K562 (cell line): ENCODE measurements at regions not wholly inside any gene's neighbourhood (a gene's known extent, or its start where the extent isn't known, plus 50 kb on each side); places are given as distances from the start of the nearest gene placed in this dataset.

ENCODE experiments used
- ARID1B ChIP-seq: fragments of 450-650 bp; IDR thresholded peaks from 2 replicates; pipeline ENCODE4 v1.6.1; 2016; ENCODE audit warnings: antibody characterized with exemption, mild to moderate bottlenecking, inconsistent platforms
- BCOR ChIP-seq: fragments of 450-650 bp; IDR thresholded peaks from 2 replicates; pipeline ENCODE4 v1.6.1; 2016
- SMAD4 ChIP-seq: fragments of 250-450 bp; sonication (Bioruptor Pico); conservative IDR thresholded peaks from 2 replicates; pipeline ENCODE4 v1.8.0; 2021; ENCODE audit warnings: inconsistent platforms, mild to moderate bottlenecking, moderate library complexity
- ZBTB17 ChIP-seq: fragments of 450-650 bp; formaldehyde crosslinking; IDR thresholded peaks from 2 replicates; pipeline ENCODE4 v1.4.0; 2020; ENCODE audit warnings: mild to moderate bottlenecking
- ZFP36 ChIP-seq: fragments of 150-350 bp; IDR thresholded peaks from 2 replicates; pipeline ENCODE4 v1.6.1; 2018; ENCODE audit warnings: low read length, low read depth; ENCODE audit not compliant: partially characterized antibody
- ZNF197 ChIP-seq: fragments of 200-800 bp; sonication (Bioruptor generic); IDR thresholded peaks from 2 replicates; pipeline ENCODE4 v1.6.1; 2016; ENCODE audit warnings: low read depth, missing genetic modification characterization, missing compliant biosample characterization
- ZNF3 ChIP-seq: fragments of 250-450 bp; sonication (Bioruptor Pico); IDR thresholded peaks from 2 replicates; pipeline ENCODE4 v1.5.0; 2021; ENCODE audit warnings: mild to moderate bottlenecking, moderate library complexity
- ZNF76 ChIP-seq: fragments of 250-450 bp; sonication (Bioruptor Pico); IDR thresholded peaks from 2 replicates; pipeline ENCODE4 v1.4.0; 2020; ENCODE audit warnings: mild to moderate bottlenecking, moderate library complexity, borderline replicate concordance
- ZSCAN32 ChIP-seq: fragments of 450-650 bp; formaldehyde crosslinking; IDR thresholded peaks from 2 replicates; pipeline ENCODE4 v1.4.0; 2020; ENCODE audit warnings: mild to moderate bottlenecking, moderate library complexity
- TF ChIP-seq, protein P1 (sequence below): fragments of 450-650 bp; IDR thresholded peaks from 2 replicates; pipeline ENCODE4 v1.7.1; 2018; ENCODE audit warnings: mild to moderate bottlenecking, low read depth; ENCODE audit not compliant: partially characterized antibody
- TF ChIP-seq, protein P2 (sequence below): fragments of 200-800 bp; sonication (Bioruptor generic); IDR thresholded peaks from 2 replicates; pipeline ENCODE4 v1.6.1; 2017; ENCODE audit warnings: missing genetic modification characterization, missing compliant biosample characterization

DNA sequence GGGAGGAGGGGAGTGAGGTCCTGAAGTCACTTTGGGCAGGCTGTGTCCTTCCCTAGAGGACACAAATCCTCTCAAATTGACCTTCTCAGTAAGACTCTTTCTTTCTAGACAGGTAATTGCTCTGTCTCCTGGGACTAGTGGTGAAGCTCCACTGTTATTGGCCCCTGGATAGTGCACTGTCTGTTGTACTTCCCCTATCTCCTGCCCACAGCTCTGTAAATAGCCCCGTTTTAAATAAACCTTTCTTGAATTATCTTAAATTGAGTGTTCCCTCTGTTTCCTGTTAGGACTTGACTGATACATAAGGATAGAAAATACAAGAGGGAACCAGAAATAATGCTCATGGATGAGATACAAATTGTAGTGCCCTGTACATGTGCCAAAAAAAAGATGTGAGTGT lies 229.5 kb upstream of the USP24 start (continued):
- TF ChIP-seq, protein P1, sequence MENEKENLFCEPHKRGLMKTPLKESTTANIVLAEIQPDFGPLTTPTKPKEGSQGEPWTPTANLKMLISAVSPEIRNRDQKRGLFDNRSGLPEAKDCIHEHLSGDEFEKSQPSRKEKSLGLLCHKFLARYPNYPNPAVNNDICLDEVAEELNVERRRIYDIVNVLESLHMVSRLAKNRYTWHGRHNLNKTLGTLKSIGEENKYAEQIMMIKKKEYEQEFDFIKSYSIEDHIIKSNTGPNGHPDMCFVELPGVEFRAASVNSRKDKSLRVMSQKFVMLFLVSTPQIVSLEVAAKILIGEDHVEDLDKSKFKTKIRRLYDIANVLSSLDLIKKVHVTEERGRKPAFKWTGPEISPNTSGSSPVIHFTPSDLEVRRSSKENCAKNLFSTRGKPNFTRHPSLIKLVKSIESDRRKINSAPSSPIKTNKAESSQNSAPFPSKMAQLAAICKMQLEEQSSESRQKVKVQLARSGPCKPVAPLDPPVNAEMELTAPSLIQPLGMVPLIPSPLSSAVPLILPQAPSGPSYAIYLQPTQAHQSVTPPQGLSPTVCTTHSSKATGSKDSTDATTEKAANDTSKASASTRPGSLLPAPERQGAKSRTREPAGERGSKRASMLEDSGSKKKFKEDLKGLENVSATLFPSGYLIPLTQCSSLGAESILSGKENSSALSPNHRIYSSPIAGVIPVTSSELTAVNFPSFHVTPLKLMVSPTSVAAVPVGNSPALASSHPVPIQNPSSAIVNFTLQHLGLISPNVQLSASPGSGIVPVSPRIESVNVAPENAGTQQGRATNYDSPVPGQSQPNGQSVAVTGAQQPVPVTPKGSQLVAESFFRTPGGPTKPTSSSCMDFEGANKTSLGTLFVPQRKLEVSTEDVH, result no peak
- TF ChIP-seq ZSCAN32 (no peak), ARID1B (no peak), BCOR (no peak), ZNF197 (CRISPR knock-in tag) (no peak), ZFP36 (no peak), SMAD4 (CRISPR knock-in tag) (peak; percentile 31; the same call in 1 of the 2 replicates), ZNF3 (CRISPR knock-in tag) (no peak), ZNF76 (CRISPR knock-in tag) (no peak), ZBTB17 (CRISPR knock-in tag) (no peak)
- TF ChIP-seq, protein P2, sequence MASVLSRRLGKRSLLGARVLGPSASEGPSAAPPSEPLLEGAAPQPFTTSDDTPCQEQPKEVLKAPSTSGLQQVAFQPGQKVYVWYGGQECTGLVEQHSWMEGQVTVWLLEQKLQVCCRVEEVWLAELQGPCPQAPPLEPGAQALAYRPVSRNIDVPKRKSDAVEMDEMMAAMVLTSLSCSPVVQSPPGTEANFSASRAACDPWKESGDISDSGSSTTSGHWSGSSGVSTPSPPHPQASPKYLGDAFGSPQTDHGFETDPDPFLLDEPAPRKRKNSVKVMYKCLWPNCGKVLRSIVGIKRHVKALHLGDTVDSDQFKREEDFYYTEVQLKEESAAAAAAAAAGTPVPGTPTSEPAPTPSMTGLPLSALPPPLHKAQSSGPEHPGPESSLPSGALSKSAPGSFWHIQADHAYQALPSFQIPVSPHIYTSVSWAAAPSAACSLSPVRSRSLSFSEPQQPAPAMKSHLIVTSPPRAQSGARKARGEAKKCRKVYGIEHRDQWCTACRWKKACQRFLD, result no peak
